HFFc6 (cell line): ENCODE measurements at regions not wholly inside any gene's neighbourhood (a gene's known extent, or its start where the extent isn't known, plus 50 kb on each side); places are given as distances from the start of the nearest gene placed in this dataset.

Source experiments
- DNase-seq: peaks from one replicate; pipeline ENCODE4 v3.0.0-alpha.2; 2018
- H3K27ac Mint-ChIP-seq: 2 replicates; pipeline ENCODE4 v1.8.0; 2020; ENCODE audit warnings: mild to moderate bottlenecking, mixed read lengths
- H3K27me3 Mint-ChIP-seq: 2 replicates; pipeline ENCODE4 v1.8.0; 2021; ENCODE audit warnings: mild to moderate bottlenecking, moderate library complexity, mixed read lengths; ENCODE audit not compliant: insufficient read depth
- H3K36me3 Mint-ChIP-seq: 2 replicates; pipeline ENCODE4 v1.8.0; 2021; ENCODE audit warnings: low read depth, mixed read lengths
- H3K4me1 Mint-ChIP-seq: 2 replicates; pipeline ENCODE4 v1.8.0; 2020; ENCODE audit warnings: low read depth, mixed read lengths
- H3K4me3 Mint-ChIP-seq: 2 replicates; pipeline ENCODE4 v1.8.0; 2020; ENCODE audit warnings: mild to moderate bottlenecking, moderate library complexity, mixed read lengths
- H3K9me3 Mint-ChIP-seq: 2 replicates; pipeline ENCODE4 v1.8.0; 2020; ENCODE audit warnings: mild to moderate bottlenecking, mixed read lengths
- TF ChIP-seq, protein P1 (sequence below): fragments of 200-600 bp; sonication (generic); IDR thresholded peaks from 2 replicates; pipeline ENCODE4 v1.5.0; 2021; ENCODE audit warnings: antibody characterized with exemption, mild to moderate bottlenecking

DNA sequence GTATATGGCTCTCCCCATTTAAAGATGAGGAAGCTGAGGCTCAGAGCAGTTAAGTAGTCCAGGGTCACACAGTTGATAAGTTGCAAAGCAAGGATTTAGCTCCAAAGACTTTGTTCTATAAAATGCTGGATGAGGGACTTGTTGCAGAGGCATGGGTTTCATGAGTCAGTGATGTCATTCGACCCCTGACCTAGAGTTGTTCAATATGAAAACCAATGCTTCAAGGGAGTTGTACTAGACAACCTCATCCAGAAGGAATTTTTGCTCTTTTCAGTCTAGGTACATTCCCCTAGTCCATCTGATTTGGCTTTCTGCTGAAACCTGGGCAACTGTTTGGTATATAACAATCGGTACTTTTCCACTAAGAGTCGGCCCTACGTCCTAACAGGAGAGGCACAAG, 550.4 kb downstream of the EBF1 start:
- H3K9me3 Mint-ChIP-seq, result peaks cover 19% of the 10 kb centered on the region
- H3K27ac Mint-ChIP-seq, result no peak overlapping the region
- no peaks in the 10 kb centered on the region for H3K4me1 Mint-ChIP-seq
- no peaks in the 10 kb centered on the region for H3K36me3 Mint-ChIP-seq
- TF ChIP-seq, protein P1, sequence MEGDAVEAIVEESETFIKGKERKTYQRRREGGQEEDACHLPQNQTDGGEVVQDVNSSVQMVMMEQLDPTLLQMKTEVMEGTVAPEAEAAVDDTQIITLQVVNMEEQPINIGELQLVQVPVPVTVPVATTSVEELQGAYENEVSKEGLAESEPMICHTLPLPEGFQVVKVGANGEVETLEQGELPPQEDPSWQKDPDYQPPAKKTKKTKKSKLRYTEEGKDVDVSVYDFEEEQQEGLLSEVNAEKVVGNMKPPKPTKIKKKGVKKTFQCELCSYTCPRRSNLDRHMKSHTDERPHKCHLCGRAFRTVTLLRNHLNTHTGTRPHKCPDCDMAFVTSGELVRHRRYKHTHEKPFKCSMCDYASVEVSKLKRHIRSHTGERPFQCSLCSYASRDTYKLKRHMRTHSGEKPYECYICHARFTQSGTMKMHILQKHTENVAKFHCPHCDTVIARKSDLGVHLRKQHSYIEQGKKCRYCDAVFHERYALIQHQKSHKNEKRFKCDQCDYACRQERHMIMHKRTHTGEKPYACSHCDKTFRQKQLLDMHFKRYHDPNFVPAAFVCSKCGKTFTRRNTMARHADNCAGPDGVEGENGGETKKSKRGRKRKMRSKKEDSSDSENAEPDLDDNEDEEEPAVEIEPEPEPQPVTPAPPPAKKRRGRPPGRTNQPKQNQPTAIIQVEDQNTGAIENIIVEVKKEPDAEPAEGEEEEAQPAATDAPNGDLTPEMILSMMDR, result no peak
- no peaks in the 10 kb centered on the region; the same call in 1 of the 2 replicates for H3K27me3 Mint-ChIP-seq
- H3K4me3 Mint-ChIP-seq, result no peak overlapping the region
- DNase-seq, result no peak

- Mint-ChIP-seq H3K9me3 (peaks cover 19% of the 10 kb centered on the region), H3K36me3 (no peaks in the 10 kb centered on the region), H3K27me3 (no peaks in the 10 kb centered on the region; the same call in 1 of the 2 replicates), H3K4me3 (no peak overlapping the region), H3K4me1 (no peaks in the 10 kb centered on the region), H3K27ac (no peak overlapping the region)
- DNase-seq, result no peak
- TF ChIP-seq, protein P1, result no peak
Measured at GRCh38 chr5:158546748-158547147, 553.0 kb downstream of the EBF1 start.

DNA sequence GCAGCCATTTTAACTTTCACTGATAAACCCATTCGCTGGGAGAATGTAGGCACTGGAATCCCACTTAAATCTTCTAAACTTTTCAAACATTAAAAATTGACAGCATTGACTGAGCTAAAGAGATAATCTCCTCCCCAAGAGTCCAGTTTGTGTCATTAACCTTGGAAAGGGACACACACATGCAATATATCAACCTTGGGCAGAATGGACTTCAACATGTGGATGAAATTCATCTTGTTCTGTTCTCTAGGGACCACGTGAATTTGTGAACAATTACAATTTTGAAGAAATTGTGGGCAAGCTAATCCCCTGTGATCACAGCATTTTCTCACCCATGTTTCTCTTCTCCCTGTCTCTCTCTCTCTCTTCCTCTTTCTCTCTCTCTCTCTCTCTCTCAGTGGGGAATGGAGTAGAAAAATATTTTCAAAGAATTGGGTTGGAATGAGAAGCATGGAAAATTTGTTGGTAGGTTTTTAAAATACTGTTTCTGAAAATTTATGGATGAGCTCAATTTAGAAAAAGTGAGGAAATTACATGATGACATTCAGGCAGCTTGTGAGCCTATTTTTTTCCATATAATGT, 553.7 kb downstream of the EBF1 start:
- Mint-ChIP-seq H3K4me3 (no peak overlapping the region), H3K27ac (no peak overlapping the region), H3K4me1 (no peaks in the 10 kb centered on the region), H3K36me3 (no peaks in the 10 kb centered on the region), H3K9me3 (peaks cover 19% of the 10 kb centered on the region), H3K27me3 (no peaks in the 10 kb centered on the region; the same call in 1 of the 2 replicates)
- no peak for DNase-seq
- TF ChIP-seq, protein P1, result no peak

DNA sequence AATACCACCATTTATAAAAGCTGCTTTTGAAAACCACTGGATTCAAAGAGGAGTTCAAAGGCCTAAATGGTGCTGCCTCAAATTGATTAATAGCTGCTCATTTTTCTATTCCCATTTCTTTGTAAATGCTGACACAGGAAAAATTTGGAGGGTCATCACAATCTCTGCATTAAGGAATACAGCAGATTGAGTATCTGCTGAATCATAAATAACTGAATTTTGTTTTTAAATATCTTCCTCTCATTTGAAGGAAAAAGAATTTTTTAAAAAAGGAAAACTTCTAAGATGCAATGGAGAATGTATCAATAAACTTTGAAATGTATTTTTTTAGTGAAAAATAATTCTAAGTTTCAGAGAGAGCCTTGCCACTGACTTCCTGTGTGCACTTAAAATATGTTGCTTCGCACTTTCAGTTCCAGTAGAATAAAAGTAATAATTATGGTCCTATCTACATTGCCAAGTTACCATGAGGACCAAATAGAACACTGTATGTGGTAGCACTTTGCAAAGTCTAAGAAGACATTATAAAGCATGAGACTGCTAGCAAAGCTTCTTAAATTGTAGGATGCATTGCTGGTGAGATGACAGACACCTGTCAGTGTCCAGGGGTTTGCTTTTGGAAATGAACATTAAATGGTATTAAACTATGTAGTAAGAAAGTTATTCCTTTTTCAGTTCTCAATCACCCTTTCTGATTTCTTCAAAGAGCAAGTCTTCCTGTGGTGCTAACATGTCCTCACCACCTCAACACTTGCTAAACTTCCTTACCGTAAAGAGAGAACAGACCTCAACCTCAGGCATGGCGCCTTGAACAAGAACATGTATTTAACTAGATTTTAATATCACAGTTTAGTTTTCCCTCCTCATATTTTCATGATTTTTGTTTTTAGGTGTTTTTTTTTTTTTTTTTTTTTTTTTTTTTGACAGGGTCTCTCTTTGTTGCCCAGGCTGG, 555.1 kb downstream of the EBF1 start:
- no peaks in the 10 kb centered on the region; the same call in 1 of the 2 replicates for H3K27me3 Mint-ChIP-seq
- no peak overlapping the region for H3K4me3 Mint-ChIP-seq
- no peak for DNase-seq
- TF ChIP-seq, protein P1, result no peak
- no peaks in the 10 kb centered on the region for H3K4me1 Mint-ChIP-seq
- no peaks in the 10 kb centered on the region for H3K36me3 Mint-ChIP-seq
- no peak overlapping the region for H3K27ac Mint-ChIP-seq
- peaks cover 14% of the 10 kb centered on the region for H3K9me3 Mint-ChIP-seq

DNA sequence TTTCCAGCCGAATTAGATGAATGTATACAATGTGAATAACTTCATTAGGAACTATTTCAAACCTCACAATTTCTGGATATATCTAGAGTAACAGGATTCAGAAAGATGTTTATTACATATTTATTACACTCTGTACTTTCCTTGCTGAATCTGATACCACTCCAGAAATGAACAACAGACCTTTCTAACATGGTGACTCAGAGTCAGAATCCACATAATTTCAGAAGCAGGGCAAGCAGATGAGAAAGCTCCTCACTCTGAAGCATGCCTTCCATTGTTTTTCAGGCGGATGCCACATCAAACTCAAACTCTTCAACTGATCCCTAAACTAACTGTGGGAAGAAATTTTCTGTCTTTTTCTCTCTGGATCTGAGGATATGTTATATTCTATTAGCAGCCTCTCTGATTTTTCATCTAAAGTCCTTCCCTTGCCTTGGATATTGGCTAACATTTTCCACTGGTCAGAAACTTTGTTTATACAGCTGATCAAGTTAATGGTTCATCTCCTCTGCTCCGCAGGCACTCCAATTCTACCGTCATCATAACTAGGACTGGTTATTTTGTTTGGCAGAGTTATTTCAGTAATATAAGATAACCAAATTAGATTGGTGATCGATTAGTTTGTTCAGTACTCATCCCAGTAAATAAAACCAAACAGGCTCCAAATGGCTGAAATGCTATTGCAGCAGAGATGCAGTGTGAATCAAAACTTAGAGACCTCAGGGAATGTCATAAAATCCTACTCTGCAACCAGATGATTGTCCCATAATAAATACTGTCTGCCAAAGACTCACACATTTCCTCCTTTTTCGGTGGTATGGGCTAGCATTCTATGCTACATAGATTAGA, 556.0 kb downstream of the EBF1 start:
- no peak overlapping the region for H3K27ac Mint-ChIP-seq
- H3K4me1 Mint-ChIP-seq, result no peaks in the 10 kb centered on the region
- no peak for DNase-seq
- TF ChIP-seq, protein P1, result no peak
- no peaks in the 10 kb centered on the region; the same call in 1 of the 2 replicates for H3K36me3 Mint-ChIP-seq
- peaks cover 9% of the 10 kb centered on the region for H3K9me3 Mint-ChIP-seq
- no peak overlapping the region for H3K4me3 Mint-ChIP-seq
- H3K27me3 Mint-ChIP-seq, result no peaks in the 10 kb centered on the region; the same call in 1 of the 2 replicates
